Vagina (tissue), 2 donors: ENCODE measurements at regions not wholly inside any gene's neighbourhood (a gene's known extent, or its start where the extent isn't known, plus 50 kb on each side); places are given as distances from the start of the nearest gene placed in this dataset.

Source experiments
- DNase-seq, 2 donors: peaks; one replicate each; pipeline ENCODE4 v3.0.0-alpha.2; 2017; ENCODE audit errors: extremely low spot score in 2 of 2
- H3K27ac ChIP-seq: fragments of 200-600 bp; sonication (generic); one replicate; pipeline ENCODE4 v1.5.1; 2019
- H3K27me3 ChIP-seq: fragments of 200-600 bp; sonication (generic); one replicate; pipeline ENCODE4 v1.5.1; 2019
- H3K36me3 ChIP-seq, 2 donors: fragments of 200-600 bp; sonication (generic); one replicate each; pipeline ENCODE4 v1.5.1; 2017 to 2019
- H3K4me1 ChIP-seq: fragments of 200-600 bp; sonication (generic); one replicate; pipeline ENCODE4 v1.5.1; 2019
- H3K4me3 ChIP-seq, 2 donors: fragments of 200-600 bp; sonication (generic); 1 replicate in 1 of 2; 2 replicates in 1 of 2; pipeline ENCODE4 v1.5.1; 2016 to 2019
- H3K9me3 ChIP-seq: fragments of 200-600 bp; sonication (generic); one replicate; pipeline ENCODE4 v1.5.1; 2019
- CTCF ChIP-seq, 3 experiments: fragments of 450-650 bp in 2 of 3; fragments of 200-600 bp in 1 of 3; sonication (generic) in 1 of 3; IDR thresholded peaks; one replicate each; pipeline ENCODE4 v1.5.1; 2017 to 2019; ENCODE audit warnings: antibody characterized with exemption in 3 of 3, mild to moderate bottlenecking in 2 of 3, moderate library complexity in 2 of 3
- POLR2A ChIP-seq, 2 donors: fragments of 450-650 bp; IDR thresholded peaks; one replicate each; pipeline ENCODE4 v1.6.1; 2017; ENCODE audit warnings: antibody characterized with exemption in 2 of 2, mild to moderate bottlenecking in 2 of 2, moderate library complexity in 2 of 2
- POLR2AphosphoS5 ChIP-seq, 2 donors: sonication (generic); formaldehyde crosslinking; IDR thresholded peaks; one replicate each; pipeline ENCODE4 v1.9.0; 2017; ENCODE audit warnings: antibody characterized with exemption in 2 of 2, mild to moderate bottlenecking in 2 of 2, low read depth in 1 of 2; ENCODE audit not compliant: insufficient read depth in 1 of 2
- intact Hi-C: fragments of 100-400 bp; cut with DNase I; formaldehyde crosslinking; loops from one replicate; pipeline ENCODE4 v1.15.1; 2023

DNA sequence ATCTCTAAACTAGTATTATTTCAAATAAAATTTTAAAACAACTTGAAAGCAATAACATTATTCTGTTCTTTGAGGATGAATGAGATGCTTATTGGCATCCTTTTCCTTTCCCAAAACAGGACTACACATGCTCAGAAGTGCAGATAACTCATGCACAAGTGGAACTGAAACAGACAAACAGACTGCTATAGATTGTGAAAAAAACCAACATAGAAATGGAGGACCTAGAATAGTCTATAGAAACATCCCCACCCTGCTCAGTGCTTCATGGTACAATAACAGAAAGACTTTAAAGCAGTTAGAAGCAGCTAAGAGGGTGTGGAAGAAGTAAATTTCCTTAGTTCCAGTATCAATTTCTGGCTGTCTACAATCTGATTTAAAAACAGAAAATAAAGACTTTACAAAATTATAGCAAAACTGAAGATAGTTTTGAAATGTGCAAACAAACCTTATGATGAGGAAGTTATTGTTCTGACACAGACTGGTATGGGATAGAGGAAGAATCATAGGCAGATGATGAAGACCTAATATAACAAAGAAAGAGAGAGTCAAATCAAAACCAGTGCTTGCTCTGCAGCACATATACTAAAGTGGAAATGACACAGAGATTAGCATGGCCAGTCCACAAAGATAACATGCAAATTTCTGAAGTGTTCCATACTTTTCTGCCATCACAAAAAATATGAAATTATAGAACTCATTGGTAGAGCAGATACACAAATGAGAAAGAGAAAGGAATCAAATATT is 1025.4 kb downstream of the SQOR start:
- no peaks in the 10 kb centered on the region for H3K9me3 ChIP-seq
- H3K27me3 ChIP-seq: no peaks in the 10 kb centered on the region
- intact Hi-C loops: no loop called here
- TF ChIP-seq POLR2A (IDR thresholded peaks at IDR 0.05): no peak
- no peak for TF ChIP-seq POLR2AphosphoS5 (IDR thresholded peaks at IDR 0.05; ENCODE audit: insufficient read depth in 1 of 2, low read depth in 1 of 2)
- TF ChIP-seq CTCF (IDR thresholded peaks at IDR 0.05): no peak
- H3K4me3 ChIP-seq: no peak overlapping the region
- no peak for DNase-seq
- H3K4me1 ChIP-seq: no peaks in the 10 kb centered on the region
- H3K36me3 ChIP-seq: no peaks in the 10 kb centered on the region
- H3K27ac ChIP-seq: no peak overlapping the region

- H3K9me3 ChIP-seq: no peaks in the 10 kb centered on the region
- no peak for DNase-seq
- H3K36me3 ChIP-seq: no peaks in the 10 kb centered on the region
- no peak overlapping the region for H3K27ac ChIP-seq
- intact Hi-C loops: no loop called here
- H3K4me1 ChIP-seq: no peaks in the 10 kb centered on the region
- TF ChIP-seq CTCF (IDR thresholded peaks at IDR 0.05): no peak
- no peak for TF ChIP-seq POLR2A (IDR thresholded peaks at IDR 0.05)
- TF ChIP-seq POLR2AphosphoS5 (IDR thresholded peaks at IDR 0.05; ENCODE audit: insufficient read depth in 1 of 2, low read depth in 1 of 2): no peak
- H3K27me3 ChIP-seq: no peaks in the 10 kb centered on the region
- no peak overlapping the region for H3K4me3 ChIP-seq
These were observed 1035.4 kb downstream of the SQOR start for GRCh38 chr15:46670258-46670657.

GRCh38 chr15:46671336-46671735 is 1036.5 kb downstream of the SQOR start:
- no peaks in the 10 kb centered on the region for H3K36me3 ChIP-seq
- no peaks in the 10 kb centered on the region for H3K9me3 ChIP-seq
- TF ChIP-seq POLR2AphosphoS5 (IDR thresholded peaks at IDR 0.05; ENCODE audit: insufficient read depth in 1 of 2, low read depth in 1 of 2) (no peak), POLR2A (IDR thresholded peaks at IDR 0.05) (no peak), CTCF (IDR thresholded peaks at IDR 0.05) (no peak)
- H3K4me3 ChIP-seq: no peak overlapping the region
- DNase-seq: no peak
- H3K27me3 ChIP-seq: no peaks in the 10 kb centered on the region
- H3K27ac ChIP-seq: no peak overlapping the region
- H3K4me1 ChIP-seq: no peaks in the 10 kb centered on the region
- intact Hi-C loops: no loop called here

DNA sequence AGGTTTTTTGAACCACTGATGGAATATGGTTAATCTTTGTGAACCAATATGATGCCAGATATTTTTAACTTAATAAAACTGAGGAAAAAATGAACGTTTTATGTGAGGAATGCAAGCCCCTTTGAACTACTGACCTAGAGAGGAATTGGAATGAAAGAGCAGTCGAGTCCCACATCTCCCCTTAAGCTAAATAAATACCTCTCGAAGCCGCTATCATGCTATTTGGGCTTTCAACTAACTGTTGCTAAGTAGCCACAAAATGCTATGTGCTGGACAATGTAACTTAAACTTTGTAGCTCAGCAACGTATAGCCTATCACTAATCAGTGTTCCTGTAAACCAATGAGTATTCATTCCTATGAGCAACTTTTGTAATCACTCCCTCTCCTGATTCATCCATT is 1037.2 kb downstream of the SQOR start:
- Histone ChIP-seq H3K27me3 (no peaks in the 10 kb centered on the region), H3K4me1 (no peaks in the 10 kb centered on the region), H3K9me3 (no peaks in the 10 kb centered on the region), H3K4me3 (no peak overlapping the region), H3K36me3 (no peaks in the 10 kb centered on the region), H3K27ac (no peak overlapping the region)
- intact Hi-C loops: no loop called here
- DNase-seq: no peak
- TF ChIP-seq POLR2AphosphoS5 (IDR thresholded peaks at IDR 0.05; ENCODE audit: insufficient read depth in 1 of 2, low read depth in 1 of 2): no peak
- no peak for TF ChIP-seq CTCF (IDR thresholded peaks at IDR 0.05)
- no peak for TF ChIP-seq POLR2A (IDR thresholded peaks at IDR 0.05)
